ENCODE measurements at regions not wholly inside any gene's neighbourhood (a gene's known extent, or its start where the extent isn't known, plus 50 kb on each side); places are given as distances from the start of the nearest gene placed in this dataset.
"Not testable (repeated sequence)": the region's sequence is repeated elsewhere in the genome, so short reads cannot be mapped to it uniquely, and the experiment has no call there.

GRCh38 chr11:13797616-13798015, 129.1 kb downstream of the FAR1 start:
- H3K9me3 ChIP-seq (ENCODE audit: insufficient read depth, low read depth, low read length); DNase-seq; H3K9ac ChIP-seq (ENCODE audit: low read length); H2AFZ ChIP-seq (ENCODE audit: insufficient read depth, low read length, poor library complexity); H2BK12ac ChIP-seq (ENCODE audit: low read length); H3K23ac ChIP-seq (ENCODE audit: low read length); H3K4me3 ChIP-seq (ENCODE audit: low read depth, low read length); H2BK5ac ChIP-seq (ENCODE audit: low read depth, low read length, poor library complexity); H3K27ac ChIP-seq (ENCODE audit: low read depth, low read length); H3K4ac ChIP-seq (ENCODE audit: low read depth, low read length); H2AK5ac ChIP-seq (ENCODE audit: low read length); H3K4me1 ChIP-seq (ENCODE audit: control insufficient read depth in 1 of 2, insufficient read depth in 2 of 2, low read length in 2 of 2); H3K4me2 ChIP-seq (ENCODE audit: low read length); H4K91ac ChIP-seq (ENCODE audit: low read depth, low read length); H3K18ac ChIP-seq (ENCODE audit: low read length); H3K79me2 ChIP-seq (ENCODE audit: control insufficient read depth, insufficient read depth, low read length, poor library complexity); H3K27me3 ChIP-seq (ENCODE audit: insufficient read depth, low read length); H3K14ac ChIP-seq (ENCODE audit: low read length); H2BK120ac ChIP-seq (ENCODE audit: insufficient read depth, low read length, poor library complexity); H3K79me1 ChIP-seq (ENCODE audit: low read length); H4K12ac ChIP-seq (ENCODE audit: low read depth, low read length); H3K36me3 ChIP-seq (ENCODE audit: control insufficient read depth in 1 of 2, insufficient read depth in 2 of 2, low read length in 2 of 2); H4K8ac ChIP-seq (ENCODE audit: low read depth, low read length): not testable (repeated sequence)
- no CpG with 5 or more reads among the region's 3 CpGs for WGBS (ENCODE audit: extremely low coverage, insufficient coverage, insufficient read length)

- Histone ChIP-seq H3K27me3 (ENCODE audit: insufficient read depth, low read length) (no peaks in the 10 kb centered on the region), H4K8ac (ENCODE audit: low read depth, low read length) (no peak overlapping the region), H2BK12ac (ENCODE audit: low read length) (no peak overlapping the region), H3K36me3 (ENCODE audit: control insufficient read depth in 1 of 2, insufficient read depth in 2 of 2, low read length in 2 of 2) (no peaks in the 10 kb centered on the region), H3K9me3 (ENCODE audit: insufficient read depth, low read depth, low read length) (no peaks in the 10 kb centered on the region), H3K23ac (ENCODE audit: low read length) (no peak overlapping the region), H3K18ac (ENCODE audit: low read length) (no peak overlapping the region), H3K4me2 (ENCODE audit: low read length) (no peak overlapping the region), H3K79me2 (ENCODE audit: control insufficient read depth, insufficient read depth, low read length, poor library complexity) (no peaks in the 10 kb centered on the region), H2AFZ (ENCODE audit: insufficient read depth, low read length, poor library complexity) (no peak overlapping the region), H3K9ac (ENCODE audit: low read length) (no peak overlapping the region), H3K4ac (ENCODE audit: low read depth, low read length) (no peak overlapping the region), H3K27ac (ENCODE audit: low read depth, low read length) (no peak overlapping the region), H2BK120ac (ENCODE audit: insufficient read depth, low read length, poor library complexity) (no peak overlapping the region), H2BK5ac (ENCODE audit: low read depth, low read length, poor library complexity) (no peak overlapping the region), H2AK5ac (ENCODE audit: low read length) (no peak overlapping the region), H3K14ac (ENCODE audit: low read length) (no peak overlapping the region), H3K79me1 (ENCODE audit: low read length) (no peaks in the 10 kb centered on the region), H3K4me3 (ENCODE audit: low read depth, low read length) (no peak overlapping the region), H4K91ac (ENCODE audit: low read depth, low read length) (no peak overlapping the region), H4K12ac (ENCODE audit: low read depth, low read length) (no peak overlapping the region), H3K4me1 (ENCODE audit: control insufficient read depth in 1 of 2, insufficient read depth in 2 of 2, low read length in 2 of 2) (no peaks in the 10 kb centered on the region)
- WGBS (ENCODE audit: extremely low coverage, insufficient coverage, insufficient read length), result no CpG with 5 or more reads among the region's 1 CpG
- DNase-seq, result no peak
Observed at GRCh38 chr11:13800901-13801300, 132.4 kb downstream of the FAR1 start.

- Histone ChIP-seq H3K36me3 (ENCODE audit: control insufficient read depth in 1 of 2, insufficient read depth in 2 of 2, low read length in 2 of 2) (no peaks in the 10 kb centered on the region), H3K23ac (ENCODE audit: low read length) (no peak overlapping the region), H3K18ac (ENCODE audit: low read length) (no peak overlapping the region), H2AFZ (ENCODE audit: insufficient read depth, low read length, poor library complexity) (no peak overlapping the region), H3K79me1 (ENCODE audit: low read length) (no peaks in the 10 kb centered on the region), H3K4me3 (ENCODE audit: low read depth, low read length) (no peak overlapping the region), H2BK12ac (ENCODE audit: low read length) (no peak overlapping the region), H2AK5ac (ENCODE audit: low read length) (no peak overlapping the region), H3K9me3 (ENCODE audit: insufficient read depth, low read depth, low read length) (no peaks in the 10 kb centered on the region), H3K79me2 (ENCODE audit: control insufficient read depth, insufficient read depth, low read length, poor library complexity) (no peaks in the 10 kb centered on the region), H3K4me2 (ENCODE audit: low read length) (no peak overlapping the region), H4K8ac (ENCODE audit: low read depth, low read length) (no peak overlapping the region), H3K4ac (ENCODE audit: low read depth, low read length) (no peak overlapping the region), H4K91ac (ENCODE audit: low read depth, low read length) (no peak overlapping the region), H3K9ac (ENCODE audit: low read length) (no peak overlapping the region), H2BK120ac (ENCODE audit: insufficient read depth, low read length, poor library complexity) (no peak overlapping the region), H2BK5ac (ENCODE audit: low read depth, low read length, poor library complexity) (no peak overlapping the region), H3K27me3 (ENCODE audit: insufficient read depth, low read length) (no peaks in the 10 kb centered on the region), H3K14ac (ENCODE audit: low read length) (no peak overlapping the region), H3K4me1 (ENCODE audit: control insufficient read depth in 1 of 2, insufficient read depth in 2 of 2, low read length in 2 of 2) (no peaks in the 10 kb centered on the region), H3K27ac (ENCODE audit: low read depth, low read length) (no peak overlapping the region), H4K12ac (ENCODE audit: low read depth, low read length) (no peak overlapping the region)
- DNase-seq, result no peak
- WGBS (ENCODE audit: extremely low coverage, insufficient coverage, insufficient read length), result no CpG with 5 or more reads among the region's 2 CpGs
Observed at GRCh38 chr11:13818325-13818724, 144.2 kb upstream of the SPON1 start.

DNA sequence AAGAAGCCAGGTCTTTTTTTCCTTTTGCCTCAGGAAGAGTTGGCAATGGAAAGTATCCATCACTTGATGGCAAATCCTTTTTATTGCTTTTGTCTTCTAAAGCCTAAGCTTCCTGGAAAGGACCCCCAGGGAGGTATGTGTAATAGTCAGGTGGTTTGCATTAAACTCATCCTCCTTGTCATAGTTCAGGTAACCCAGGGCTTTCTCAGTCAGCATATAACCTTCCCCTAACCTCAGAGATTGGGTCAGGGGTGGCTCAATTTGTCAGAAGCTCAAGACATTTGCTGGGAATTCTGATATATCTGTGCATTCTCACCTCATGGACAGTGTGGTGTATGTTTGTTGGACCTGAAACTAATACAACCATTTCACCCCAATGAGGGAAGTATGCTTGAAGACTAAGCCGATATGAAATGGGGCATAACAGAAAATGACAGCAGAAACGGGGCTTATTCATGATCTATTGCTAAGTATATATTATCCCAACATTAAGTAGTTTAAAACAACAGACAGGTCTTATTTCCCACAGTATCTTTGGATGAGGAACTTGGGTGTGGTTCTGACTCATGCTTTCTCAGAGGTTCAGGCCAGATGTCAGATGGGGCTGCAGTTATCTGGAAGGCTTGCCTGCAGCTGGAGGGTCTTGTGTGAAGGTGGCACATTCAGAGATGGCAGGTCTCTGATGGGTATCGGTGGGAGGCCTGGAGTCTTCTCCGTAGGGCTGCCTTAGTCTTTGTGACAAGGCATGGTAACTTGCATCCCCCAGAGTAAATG, 135.8 kb upstream of the SPON1 start:
- no peaks in the 10 kb centered on the region for H3K79me2 ChIP-seq (ENCODE audit: control insufficient read depth, insufficient read depth, low read length, poor library complexity)
- H3K36me3 ChIP-seq (ENCODE audit: control insufficient read depth in 1 of 2, insufficient read depth in 2 of 2, low read length in 2 of 2), result no peaks in the 10 kb centered on the region
- H2AFZ ChIP-seq (ENCODE audit: insufficient read depth, low read length, poor library complexity), result no peak overlapping the region
- no peak overlapping the region for H4K12ac ChIP-seq (ENCODE audit: low read depth, low read length)
- no peak overlapping the region for H3K4me2 ChIP-seq (ENCODE audit: low read length)
- no peak overlapping the region for H2BK5ac ChIP-seq (ENCODE audit: low read depth, low read length, poor library complexity)
- H2AK5ac ChIP-seq (ENCODE audit: low read length), result no peak overlapping the region
- no peak overlapping the region for H3K14ac ChIP-seq (ENCODE audit: low read length)
- no peak overlapping the region for H4K8ac ChIP-seq (ENCODE audit: low read depth, low read length)
- H3K27me3 ChIP-seq (ENCODE audit: insufficient read depth, low read length), result no peaks in the 10 kb centered on the region
- no peak overlapping the region for H3K9ac ChIP-seq (ENCODE audit: low read length)
- H3K4me3 ChIP-seq (ENCODE audit: low read depth, low read length), result no peak overlapping the region
- H2BK120ac ChIP-seq (ENCODE audit: insufficient read depth, low read length, poor library complexity), result no peak overlapping the region
- no peak overlapping the region for H3K27ac ChIP-seq (ENCODE audit: low read depth, low read length)
- H4K91ac ChIP-seq (ENCODE audit: low read depth, low read length), result no peak overlapping the region
- H3K18ac ChIP-seq (ENCODE audit: low read length), result no peak overlapping the region
- DNase-seq, result no peak
- H3K79me1 ChIP-seq (ENCODE audit: low read length), result no peaks in the 10 kb centered on the region
- H3K23ac ChIP-seq (ENCODE audit: low read length), result no peak overlapping the region
- no peak overlapping the region for H2BK12ac ChIP-seq (ENCODE audit: low read length)
- H3K4ac ChIP-seq (ENCODE audit: low read depth, low read length), result no peak overlapping the region
- H3K4me1 ChIP-seq (ENCODE audit: control insufficient read depth in 1 of 2, insufficient read depth in 2 of 2, low read length in 2 of 2), result no peaks in the 10 kb centered on the region
- no CpG with 5 or more reads among the region's 4 CpGs for WGBS (ENCODE audit: extremely low coverage, insufficient coverage, insufficient read length)
- no peaks in the 10 kb centered on the region for H3K9me3 ChIP-seq (ENCODE audit: insufficient read depth, low read depth, low read length)
